HG03354 (cell line): ENCODE measurements at regions not wholly inside any gene's neighbourhood (a gene's known extent, or its start where the extent isn't known, plus 50 kb on each side); places are given as distances from the start of the nearest gene placed in this dataset.

Experiments used
- ATAC-seq: cut with Tn5 transposase; IDR thresholded peaks from one replicate; pipeline ENCODE4 v1.9.1; 2021; ENCODE audit warnings: mild to moderate bottlenecking; ENCODE audit not compliant: unreplicated experiment, poor library complexity, severe bottlenecking

GRCh38 chr1:58390091-58390490 is 156.4 kb downstream of the OMA1 start:
- ATAC-seq: no peak

GRCh38 chr1:58380345-58380744 is 166.2 kb downstream of the OMA1 start:
- ATAC-seq: no peak

- ATAC-seq: no peak
These were observed 179.3 kb downstream of the OMA1 start for GRCh38 chr1:58367217-58367616.

GRCh38 chr1:58365328-58365727 is 181.2 kb downstream of the OMA1 start:
- ATAC-seq: no peak

- no peak for ATAC-seq
These were observed 182.9 kb downstream of the OMA1 start for GRCh38 chr1:58363585-58363984.

- ATAC-seq: no peak
These were observed 185.4 kb downstream of the OMA1 start for GRCh38 chr1:58361134-58361533.

- no peak for ATAC-seq
These were observed 188.2 kb downstream of the OMA1 start for GRCh38 chr1:58358346-58358745.

- ATAC-seq: no peak
These were observed 190.1 kb downstream of the OMA1 start for GRCh38 chr1:58356402-58356801.

GRCh38 chr1:58353168-58353567 is 193.4 kb downstream of the OMA1 start:
- no peak for ATAC-seq

GRCh38 chr1:58352476-58353092 is 193.9 kb downstream of the OMA1 start:
- ATAC-seq: no peak

GRCh38 chr1:58346036-58346355 is 200.5 kb downstream of the OMA1 start:
- no peak for ATAC-seq

GRCh38 chr1:58345215-58346035 is 201.1 kb downstream of the OMA1 start:
- no peak for ATAC-seq

GRCh38 chr1:58340185-58340584 is 206.3 kb downstream of the OMA1 start:
- no peak for ATAC-seq

GRCh38 chr1:58338081-58338480 is 208.4 kb downstream of the OMA1 start:
- ATAC-seq: no peak

- no peak for ATAC-seq
These were observed 213.0 kb downstream of the OMA1 start for GRCh38 chr1:58333511-58333910.

- ATAC-seq: no peak
These were observed 215.4 kb downstream of the OMA1 start for GRCh38 chr1:58331156-58331555.

- no peak for ATAC-seq
These were observed 220.7 kb downstream of the OMA1 start for GRCh38 chr1:58325866-58326265.

- no peak for ATAC-seq
These were observed 222.0 kb downstream of the OMA1 start for GRCh38 chr1:58324558-58324957.

- no peak for ATAC-seq
These were observed 228.1 kb downstream of the OMA1 start for GRCh38 chr1:58318157-58319005.

- no peak for ATAC-seq
These were observed 228.8 kb downstream of the OMA1 start for GRCh38 chr1:58317694-58318093.

GRCh38 chr1:58317086-58317485 is 229.4 kb downstream of the OMA1 start:
- ATAC-seq: no peak
